Stimulated activated CD4-positive, alpha-beta T cell treated with anti-CD3 and anti-CD28 coated beads, Interleukin-15, amount 100 ng/mL, for 1 hour (primary cell): ENCODE measurements at regions not wholly inside any gene's neighbourhood (a gene's known extent, or its start where the extent isn't known, plus 50 kb on each side); places are given as distances from the start of the nearest gene placed in this dataset.

Experiments used
- DNase-seq, 2 donors: peaks; one replicate each; pipeline ENCODE4 v3.0.0-alpha.2; 2020; ENCODE audit warnings: low read depth in 1 of 2, low spot score in 1 of 2

DNA sequence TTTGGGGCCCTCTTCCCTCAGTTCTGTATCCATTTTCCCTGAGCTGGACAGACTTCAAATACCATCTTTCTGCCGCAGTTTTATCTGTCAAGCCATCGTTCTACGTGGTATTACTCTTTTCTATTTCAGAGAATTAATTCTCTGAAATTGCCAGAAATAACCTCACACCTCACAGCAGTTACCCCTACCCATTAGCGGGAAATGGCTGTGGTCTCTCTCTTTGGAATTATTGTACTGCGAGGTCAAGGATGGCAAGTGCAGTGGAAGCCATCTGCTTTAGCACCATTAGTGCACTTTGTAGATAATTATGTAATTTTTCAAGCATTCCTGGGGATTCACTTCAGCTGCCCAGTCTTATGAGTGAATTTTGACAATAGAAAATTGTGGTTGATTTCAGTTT, 147.8 kb upstream of the CDH4 start:
- DNase-seq = no peak

DNA sequence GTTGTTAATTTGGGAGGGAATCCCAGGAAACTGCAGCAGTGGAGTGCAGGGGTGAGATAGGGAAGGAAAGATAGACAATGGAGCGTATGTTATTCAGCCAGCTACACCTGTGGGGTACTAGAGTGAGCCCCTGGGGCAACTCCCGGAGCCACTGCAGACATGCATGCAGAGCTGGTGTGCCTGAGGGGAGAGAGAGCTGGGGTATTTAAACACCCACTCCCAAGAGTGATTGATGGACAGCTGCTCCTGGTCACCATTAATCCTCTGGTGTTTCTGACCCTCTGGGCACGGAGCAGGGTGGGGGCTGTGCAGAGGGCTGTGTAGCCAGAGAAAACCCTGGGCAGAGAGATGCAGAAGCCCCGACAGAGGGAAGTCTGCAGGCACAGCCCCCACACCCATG, 146.7 kb upstream of the CDH4 start:
- DNase-seq = no peak

DNA sequence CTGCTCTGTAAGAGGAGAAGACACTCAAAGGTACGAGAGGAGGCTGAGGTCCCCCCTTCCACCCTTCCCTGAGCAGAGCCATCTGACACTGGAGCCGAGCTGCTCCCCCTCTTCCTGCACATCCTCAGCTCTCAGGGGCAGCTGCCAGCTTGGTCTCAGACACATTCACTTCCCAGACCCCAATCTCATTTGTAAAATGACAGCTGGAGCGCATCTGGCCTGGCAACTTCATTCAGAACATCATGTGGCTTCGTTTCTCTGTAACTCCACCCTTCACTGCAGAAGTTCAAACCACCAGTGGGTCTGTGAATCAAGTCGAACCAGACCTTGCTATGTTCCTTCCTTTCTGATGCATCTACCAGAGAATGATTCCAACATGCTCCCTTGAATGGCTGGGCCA, 145.6 kb upstream of the CDH4 start:
- DNase-seq = no peak

DNA sequence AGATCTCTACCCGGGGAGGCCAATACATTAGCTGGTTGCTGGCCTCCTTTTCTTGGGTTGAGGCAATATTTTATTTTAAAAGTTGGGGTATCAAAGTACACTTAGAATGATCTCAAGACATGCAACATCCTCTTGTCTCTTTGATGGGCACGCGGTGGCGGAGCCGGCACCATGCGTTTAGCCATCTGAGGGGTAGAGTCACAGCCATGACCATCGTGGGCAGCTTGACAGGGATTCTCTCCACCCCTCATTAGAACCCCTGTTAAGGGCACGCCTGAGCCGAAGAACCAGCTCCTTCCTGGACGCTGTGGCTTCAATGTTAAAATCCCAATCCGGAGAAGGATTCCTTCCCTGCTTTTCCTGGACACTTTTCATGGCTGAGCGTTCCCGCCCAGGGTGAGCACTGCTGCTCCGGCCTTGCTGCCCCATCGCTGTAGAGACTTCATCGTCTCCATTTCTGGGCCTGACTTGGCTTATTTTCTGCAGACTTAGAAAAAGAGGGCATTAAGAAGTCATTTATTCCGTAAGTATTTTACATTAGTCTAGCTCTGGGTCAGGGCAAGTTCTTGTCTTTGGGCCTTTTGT, 142.7 kb upstream of the CDH4 start:
- DNase-seq = no peak

DNA sequence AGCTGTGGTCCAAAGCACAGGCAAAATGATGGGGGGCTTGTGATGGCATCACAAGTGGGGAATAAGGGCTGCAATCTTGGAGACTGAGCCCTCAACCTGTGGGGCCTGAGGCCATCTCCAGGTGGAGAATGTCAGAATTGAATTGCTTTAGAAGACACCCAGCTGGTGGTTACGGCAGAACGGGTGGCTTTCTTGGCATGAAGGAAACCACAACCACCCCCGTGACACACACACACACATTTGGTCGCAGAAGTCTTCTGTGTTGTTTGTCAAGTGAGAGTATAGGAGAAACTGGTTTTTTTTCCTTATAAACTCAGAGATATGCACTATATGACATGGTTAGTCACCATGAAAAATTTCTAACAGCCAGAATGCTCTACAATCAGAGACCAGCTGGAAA, 139.5 kb upstream of the CDH4 start:
- no peak for DNase-seq

GRCh38 chr20:61113731-61114130, 138.3 kb upstream of the CDH4 start:
- no peak for DNase-seq

DNA sequence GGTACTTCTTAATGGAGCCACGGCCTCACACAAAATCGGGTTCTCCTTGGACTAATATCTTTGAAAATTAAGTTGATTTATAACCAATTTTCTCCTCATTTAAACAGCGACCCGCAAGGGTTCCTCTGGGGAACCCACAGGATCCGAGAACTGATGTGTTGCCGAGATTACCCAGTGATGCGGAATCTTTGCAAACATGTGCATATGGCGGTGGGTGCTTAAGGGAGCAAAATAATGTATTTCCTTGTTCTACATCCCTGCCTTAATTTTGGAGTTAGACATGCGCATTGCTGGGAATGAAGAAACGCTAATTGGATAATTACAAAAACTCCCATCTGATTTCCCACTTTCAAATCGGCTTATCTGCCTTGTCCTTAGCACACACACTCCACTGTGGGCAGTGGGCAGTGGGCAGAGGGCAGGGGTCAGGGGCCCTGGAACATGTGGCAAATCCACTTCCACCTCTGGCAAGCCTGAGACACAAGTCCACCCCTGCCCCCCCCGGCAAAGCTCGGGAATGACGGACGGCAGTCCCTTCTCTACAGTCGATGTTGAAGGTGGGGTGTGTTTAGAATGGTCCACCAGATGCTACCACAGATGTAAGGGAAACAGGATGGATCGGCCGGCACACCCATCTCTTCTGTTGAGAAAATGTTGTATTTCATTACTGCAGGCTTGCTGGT, 137.4 kb upstream of the CDH4 start:
- DNase-seq = no peak

- DNase-seq = no peak
Measured at GRCh38 chr20:61115364-61116065, 136.5 kb upstream of the CDH4 start.

- DNase-seq = no peak
Measured at GRCh38 chr20:61117725-61118124, 134.3 kb upstream of the CDH4 start.

- DNase-seq = no peak
Measured at GRCh38 chr20:61118429-61119224, 133.4 kb upstream of the CDH4 start.

- no peak for DNase-seq
Measured at GRCh38 chr20:61119273-61119672, 132.8 kb upstream of the CDH4 start.

DNA sequence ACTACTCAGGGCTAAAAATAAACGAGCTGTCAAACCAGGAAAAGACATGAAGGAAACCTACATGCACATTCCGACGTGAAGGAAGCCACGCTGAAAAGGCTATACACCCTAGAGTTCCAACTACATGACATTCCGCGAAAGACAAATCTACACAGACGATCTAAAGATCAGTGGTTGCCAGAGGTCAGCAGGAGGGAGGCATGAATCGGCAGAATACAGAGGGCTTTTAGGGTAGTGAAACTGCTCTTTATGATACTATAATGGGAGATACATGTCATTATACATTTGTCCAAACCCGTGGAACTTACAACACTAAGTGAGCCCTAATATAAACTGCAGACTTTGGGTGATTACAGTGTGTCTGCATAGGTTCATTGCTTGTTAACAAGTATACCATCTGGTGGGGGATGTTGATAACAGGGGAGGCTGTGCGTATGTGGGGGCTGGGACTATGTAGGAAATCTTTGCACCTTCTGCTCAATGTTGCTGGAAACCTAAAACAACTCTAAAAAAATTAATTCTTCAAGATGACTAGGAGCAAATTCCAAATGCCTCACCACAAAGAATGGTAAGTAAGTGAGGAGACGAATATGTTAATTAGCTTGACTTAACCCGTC, 132.2 kb upstream of the CDH4 start:
- DNase-seq = no peak

- DNase-seq = no peak
Measured at GRCh38 chr20:61120595-61121515, 131.2 kb upstream of the CDH4 start.

GRCh38 chr20:61121661-61122060, 130.4 kb upstream of the CDH4 start:
- no peak for DNase-seq

GRCh38 chr20:61123286-61123685, 128.8 kb upstream of the CDH4 start:
- no peak for DNase-seq

DNA sequence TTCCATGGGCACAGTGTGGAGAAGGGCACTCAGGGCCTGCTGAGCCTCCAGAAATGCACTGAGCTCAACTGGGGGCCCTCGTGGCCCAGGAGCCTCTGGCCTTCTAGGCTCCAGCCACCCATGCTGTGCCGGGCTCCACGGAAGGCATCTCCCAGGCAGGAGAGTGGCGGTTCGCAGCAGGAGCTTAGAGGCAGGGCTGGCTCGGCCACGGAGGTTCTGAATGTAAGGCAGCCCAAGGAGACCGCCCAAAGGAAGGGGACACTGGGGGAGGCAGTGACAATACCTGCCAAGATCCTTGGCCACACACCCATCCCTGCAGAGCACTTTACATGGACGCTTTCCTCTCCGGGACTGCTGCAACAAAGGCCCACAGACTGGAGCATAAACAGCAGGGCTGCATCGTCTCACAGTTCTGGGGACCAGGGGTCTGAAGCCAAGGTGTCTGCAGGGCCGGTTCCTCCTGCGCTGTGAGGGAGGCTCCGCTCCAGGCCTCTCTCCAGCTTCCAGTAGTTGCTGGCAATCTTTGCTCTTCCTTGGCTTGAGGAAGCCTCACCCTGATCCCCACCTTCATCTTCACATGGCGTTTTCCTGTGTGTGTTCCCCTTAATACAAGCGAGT, 128.2 kb upstream of the CDH4 start:
- no peak for DNase-seq

- no peak for DNase-seq
Measured at GRCh38 chr20:61125076-61125475, 127.0 kb upstream of the CDH4 start.

DNA sequence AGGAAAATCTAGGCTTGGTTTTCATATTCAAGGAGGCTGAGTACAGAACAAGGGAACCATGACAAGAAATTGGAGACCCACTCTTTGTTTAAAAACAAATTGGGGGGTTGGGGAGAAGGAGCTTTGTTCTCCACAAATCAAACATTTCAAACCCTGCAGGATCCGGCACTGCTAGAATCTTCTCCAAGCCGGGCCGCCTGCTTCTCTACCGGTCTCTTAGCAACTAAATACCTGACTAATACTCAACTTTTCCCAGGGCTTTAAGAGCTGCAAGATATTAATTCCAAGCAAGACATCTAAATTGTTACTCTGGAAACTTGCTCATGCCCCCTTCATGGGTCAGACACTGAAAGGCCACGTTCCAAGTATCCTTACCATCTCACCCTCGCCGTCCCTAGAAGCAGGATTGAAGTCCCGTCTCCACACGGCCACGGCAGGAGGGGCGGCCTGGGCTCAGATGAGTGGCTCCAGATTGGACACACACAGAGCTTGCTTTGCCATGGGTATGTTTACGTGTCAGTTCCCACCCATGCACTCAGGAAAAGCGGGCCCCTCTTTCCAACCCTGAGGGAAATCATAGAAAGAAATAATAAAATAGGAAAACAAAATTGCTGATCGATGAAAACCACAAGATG, 126.4 kb upstream of the CDH4 start:
- DNase-seq = no peak
